GM23338 (cell line): ENCODE measurements at regions not wholly inside any gene's neighbourhood (a gene's known extent, or its start where the extent isn't known, plus 50 kb on each side); places are given as distances from the start of the nearest gene placed in this dataset.

Experiments
- ATAC-seq: fragments of 200-7000 bp; cut with Tn5 transposase; 3 replicates; pipeline ENCODE4 v1.9.1; 2020
- DNase-seq: peaks from one replicate; pipeline ENCODE4 v3.0.0-alpha.2; 2015; ENCODE audit warnings: low spot score
- H2AFZ ChIP-seq: fragments of 200-600 bp; sonication (generic); 2 replicates; pipeline ENCODE4 v1.8.0; 2016; ENCODE audit warnings: antibody characterized with exemption, mild to moderate bottlenecking, moderate library complexity
- H3F3A ChIP-seq: fragments of 200-600 bp; sonication (generic); replicated peaks from 2 replicates; pipeline ENCODE4 v1.8.0; 2017; ENCODE audit warnings: antibody characterized with exemption, mixed run types, low read depth
- H3K27ac ChIP-seq: fragments of 200-600 bp; sonication (generic); 2 replicates; pipeline ENCODE4 v1.6.1; 2016; ENCODE audit warnings: low read depth
- H3K27me3 ChIP-seq: fragments of 200-600 bp; sonication (generic); 2 replicates; pipeline ENCODE4 v1.8.0; 2016; ENCODE audit warnings: mild to moderate bottlenecking, mixed run types, moderate library complexity; ENCODE audit not compliant: insufficient read depth
- H3K36me3 ChIP-seq: fragments of 200-600 bp; sonication (generic); 2 replicates; pipeline ENCODE4 v1.8.0; 2016; ENCODE audit warnings: mild to moderate bottlenecking; ENCODE audit not compliant: insufficient read depth
- H3K4me1 ChIP-seq: fragments of 200-600 bp; sonication (generic); 2 replicates; pipeline ENCODE4 v1.8.0; 2016; ENCODE audit warnings: mild to moderate bottlenecking, moderate library complexity; ENCODE audit not compliant: insufficient read depth
- H3K4me2 ChIP-seq: fragments of 200-600 bp; sonication (generic); 2 replicates; pipeline ENCODE4 v1.7.1; 2017; ENCODE audit warnings: mixed run types
- H3K4me3 ChIP-seq: fragments of 200-600 bp; sonication (generic); 2 replicates; pipeline ENCODE4 v1.6.1; 2016; ENCODE audit warnings: mixed run types
- H3K79me2 ChIP-seq: fragments of 200-600 bp; sonication (generic); replicated peaks from 2 replicates; pipeline ENCODE4 v1.8.0; 2017; ENCODE audit warnings: mild to moderate bottlenecking; ENCODE audit not compliant: insufficient read depth
- H3K9me2 ChIP-seq: fragments of 200-600 bp; sonication (generic); 2 replicates; pipeline ENCODE4 v1.8.0; 2017; ENCODE audit not compliant: insufficient read depth
- H4K20me1 ChIP-seq: fragments of 200-600 bp; sonication (generic); replicated peaks from 2 replicates; pipeline ENCODE4 v1.8.0; 2017; ENCODE audit warnings: mild to moderate bottlenecking; ENCODE audit not compliant: insufficient read depth
- H3K27ac Mint-ChIP-seq: 2 replicates; pipeline ENCODE4 v1.8.0; 2020; ENCODE audit warnings: inconsistent platforms, mild to moderate bottlenecking, moderate library complexity, mixed read lengths
- H3K27me3 Mint-ChIP-seq: 3 replicates; pipeline ENCODE4 v1.8.0; 2022; ENCODE audit warnings: low read depth, mild to moderate bottlenecking, moderate library complexity, mixed read lengths, inconsistent platforms; ENCODE audit not compliant: insufficient read depth, poor library complexity
- H3K36me3 Mint-ChIP-seq: 3 replicates; pipeline ENCODE4 v1.8.0; 2021; ENCODE audit warnings: low read depth, mild to moderate bottlenecking, inconsistent platforms, moderate library complexity, mixed read lengths
- H3K4me1 Mint-ChIP-seq: 3 replicates; pipeline ENCODE4 v1.8.0; 2020; ENCODE audit warnings: mild to moderate bottlenecking, inconsistent platforms, mixed read lengths
- H3K4me3 Mint-ChIP-seq: 3 replicates; pipeline ENCODE4 v1.8.0; 2021; ENCODE audit warnings: moderate library complexity, mild to moderate bottlenecking, inconsistent platforms, mixed read lengths
- H3K9me3 Mint-ChIP-seq: 3 replicates; pipeline ENCODE4 v1.8.0; 2020; ENCODE audit warnings: moderate library complexity, mild to moderate bottlenecking, inconsistent platforms, mixed read lengths
- CREB1 ChIP-seq: fragments of 250-450 bp; sonication (Bioruptor Pico); IDR thresholded peaks from 2 replicates; pipeline ENCODE4 v1.5.0; 2020; ENCODE audit warnings: low read depth, mild to moderate bottlenecking, moderate library complexity
- EZH2 ChIP-seq: fragments of 200-600 bp; sonication (generic); IDR thresholded peaks from one replicate; pipeline ENCODE4 v1.8.0; 2017; ENCODE audit warnings: antibody characterized with exemption, mild to moderate bottlenecking, low read depth; ENCODE audit not compliant: unreplicated experiment
- POLR2AphosphoS5 ChIP-seq: IDR thresholded peaks from 2 replicates; pipeline ENCODE4 v1.6.1; 2016; ENCODE audit warnings: antibody characterized with exemption, low read depth
- ZNF114 ChIP-seq: fragments of 250-450 bp; sonication (Bioruptor Pico); IDR thresholded peaks from 2 replicates; pipeline ENCODE4 v1.5.0; 2020; ENCODE audit warnings: mild to moderate bottlenecking, moderate library complexity
- ZNF331 ChIP-seq: fragments of 250-450 bp; sonication (Bioruptor Pico); IDR thresholded peaks from 2 replicates; pipeline ENCODE4 v1.5.0; 2020; ENCODE audit warnings: low read depth, mild to moderate bottlenecking, moderate library complexity
- TF ChIP-seq, protein P1 (sequence below): IDR thresholded peaks from one replicate; pipeline ENCODE4 v1.6.1; 2018; ENCODE audit warnings: antibody characterized with exemption; ENCODE audit not compliant: unreplicated experiment
- TF ChIP-seq, protein P2 (sequence below), 2 experiments: fragments of 200-600 bp in 1 of 2; sonication (generic) in 1 of 2; conservative IDR thresholded peaks; 2 replicates each; pipeline versions ENCODE4 v1.5.1 to v1.6.1; 2016 to 2017; ENCODE audit warnings: antibody characterized with exemption in 2 of 2, low read depth in 2 of 2, mild to moderate bottlenecking in 2 of 2, moderate library complexity in 1 of 2
- TF ChIP-seq, protein P3 (sequence below): IDR thresholded peaks from 2 replicates; pipeline ENCODE4 v1.6.1; 2016; ENCODE audit warnings: antibody characterized with exemption
- TF ChIP-seq, protein P4 (sequence below): fragments of 250-450 bp; sonication (Bioruptor Pico); IDR thresholded peaks from 2 replicates; pipeline ENCODE4 v1.5.0; 2020; ENCODE audit warnings: mild to moderate bottlenecking, moderate library complexity

DNA sequence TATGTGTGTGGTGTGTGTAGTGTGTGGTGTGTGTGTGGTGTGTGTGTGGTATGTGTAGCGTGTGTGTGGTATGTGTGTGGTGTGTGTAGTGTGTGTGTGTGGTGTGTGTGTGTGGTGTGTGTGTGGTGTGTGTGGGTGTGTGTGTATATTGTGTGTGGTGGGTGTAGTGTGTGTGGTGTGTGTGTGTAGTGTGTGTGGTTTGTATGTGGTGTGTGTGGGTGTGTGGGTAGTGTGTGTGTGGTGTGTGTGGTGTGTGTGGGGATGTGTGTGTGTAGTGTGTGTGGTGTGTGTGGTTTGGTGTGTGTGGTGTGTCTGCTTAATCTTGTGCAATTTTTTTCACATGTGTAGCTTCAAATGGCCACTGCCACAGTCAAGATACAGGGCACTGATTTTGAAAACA is 94.5 kb downstream of the CPZ start:
- Histone ChIP-seq H3K4me2 (no peak overlapping the region), H3K27me3 (0 out of 2 replicates have a peak, but pooled peaks cover 5% of the 10 kb centered on the region), H4K20me1 (no peaks in the 10 kb centered on the region), H3K9me2 (no peaks in the 10 kb centered on the region), H3F3A (0 out of 2 replicates have a peak, but pooled peaks cover 4% of the 10 kb centered on the region), H2AFZ (no peak overlapping the region), H3K4me3 (no peak overlapping the region), H3K79me2 (no peaks in the 10 kb centered on the region), H3K4me1 (no peaks in the 10 kb centered on the region), H3K27ac (no peak overlapping the region), H3K36me3 (no peaks in the 10 kb centered on the region)
- Mint-ChIP-seq H3K36me3 (no peaks in the 10 kb centered on the region), H3K27me3 (peaks cover 36% of the 10 kb centered on the region), H3K4me1 (no peaks in the 10 kb centered on the region; the same call in 2 of the 3 replicates), H3K4me3 (no peak overlapping the region), H3K27ac (no peak overlapping the region), H3K9me3 (no peaks in the 10 kb centered on the region)
- DNase-seq (no peak), ATAC-seq (no peak)
- TF ChIP-seq, protein P1, sequence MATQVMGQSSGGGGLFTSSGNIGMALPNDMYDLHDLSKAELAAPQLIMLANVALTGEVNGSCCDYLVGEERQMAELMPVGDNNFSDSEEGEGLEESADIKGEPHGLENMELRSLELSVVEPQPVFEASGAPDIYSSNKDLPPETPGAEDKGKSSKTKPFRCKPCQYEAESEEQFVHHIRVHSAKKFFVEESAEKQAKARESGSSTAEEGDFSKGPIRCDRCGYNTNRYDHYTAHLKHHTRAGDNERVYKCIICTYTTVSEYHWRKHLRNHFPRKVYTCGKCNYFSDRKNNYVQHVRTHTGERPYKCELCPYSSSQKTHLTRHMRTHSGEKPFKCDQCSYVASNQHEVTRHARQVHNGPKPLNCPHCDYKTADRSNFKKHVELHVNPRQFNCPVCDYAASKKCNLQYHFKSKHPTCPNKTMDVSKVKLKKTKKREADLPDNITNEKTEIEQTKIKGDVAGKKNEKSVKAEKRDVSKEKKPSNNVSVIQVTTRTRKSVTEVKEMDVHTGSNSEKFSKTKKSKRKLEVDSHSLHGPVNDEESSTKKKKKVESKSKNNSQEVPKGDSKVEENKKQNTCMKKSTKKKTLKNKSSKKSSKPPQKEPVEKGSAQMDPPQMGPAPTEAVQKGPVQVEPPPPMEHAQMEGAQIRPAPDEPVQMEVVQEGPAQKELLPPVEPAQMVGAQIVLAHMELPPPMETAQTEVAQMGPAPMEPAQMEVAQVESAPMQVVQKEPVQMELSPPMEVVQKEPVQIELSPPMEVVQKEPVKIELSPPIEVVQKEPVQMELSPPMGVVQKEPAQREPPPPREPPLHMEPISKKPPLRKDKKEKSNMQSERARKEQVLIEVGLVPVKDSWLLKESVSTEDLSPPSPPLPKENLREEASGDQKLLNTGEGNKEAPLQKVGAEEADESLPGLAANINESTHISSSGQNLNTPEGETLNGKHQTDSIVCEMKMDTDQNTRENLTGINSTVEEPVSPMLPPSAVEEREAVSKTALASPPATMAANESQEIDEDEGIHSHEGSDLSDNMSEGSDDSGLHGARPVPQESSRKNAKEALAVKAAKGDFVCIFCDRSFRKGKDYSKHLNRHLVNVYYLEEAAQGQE = no peak
- no peak for TF ChIP-seq ZNF331 (CRISPR knock-in tag)
- TF ChIP-seq, protein P2, sequence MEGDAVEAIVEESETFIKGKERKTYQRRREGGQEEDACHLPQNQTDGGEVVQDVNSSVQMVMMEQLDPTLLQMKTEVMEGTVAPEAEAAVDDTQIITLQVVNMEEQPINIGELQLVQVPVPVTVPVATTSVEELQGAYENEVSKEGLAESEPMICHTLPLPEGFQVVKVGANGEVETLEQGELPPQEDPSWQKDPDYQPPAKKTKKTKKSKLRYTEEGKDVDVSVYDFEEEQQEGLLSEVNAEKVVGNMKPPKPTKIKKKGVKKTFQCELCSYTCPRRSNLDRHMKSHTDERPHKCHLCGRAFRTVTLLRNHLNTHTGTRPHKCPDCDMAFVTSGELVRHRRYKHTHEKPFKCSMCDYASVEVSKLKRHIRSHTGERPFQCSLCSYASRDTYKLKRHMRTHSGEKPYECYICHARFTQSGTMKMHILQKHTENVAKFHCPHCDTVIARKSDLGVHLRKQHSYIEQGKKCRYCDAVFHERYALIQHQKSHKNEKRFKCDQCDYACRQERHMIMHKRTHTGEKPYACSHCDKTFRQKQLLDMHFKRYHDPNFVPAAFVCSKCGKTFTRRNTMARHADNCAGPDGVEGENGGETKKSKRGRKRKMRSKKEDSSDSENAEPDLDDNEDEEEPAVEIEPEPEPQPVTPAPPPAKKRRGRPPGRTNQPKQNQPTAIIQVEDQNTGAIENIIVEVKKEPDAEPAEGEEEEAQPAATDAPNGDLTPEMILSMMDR (conservative IDR thresholded peaks at IDR 0.05; ENCODE audit: low read depth in 2 of 2) = no peak
- no peak for TF ChIP-seq ZNF114 (CRISPR knock-in tag)
- TF ChIP-seq, protein P3, sequence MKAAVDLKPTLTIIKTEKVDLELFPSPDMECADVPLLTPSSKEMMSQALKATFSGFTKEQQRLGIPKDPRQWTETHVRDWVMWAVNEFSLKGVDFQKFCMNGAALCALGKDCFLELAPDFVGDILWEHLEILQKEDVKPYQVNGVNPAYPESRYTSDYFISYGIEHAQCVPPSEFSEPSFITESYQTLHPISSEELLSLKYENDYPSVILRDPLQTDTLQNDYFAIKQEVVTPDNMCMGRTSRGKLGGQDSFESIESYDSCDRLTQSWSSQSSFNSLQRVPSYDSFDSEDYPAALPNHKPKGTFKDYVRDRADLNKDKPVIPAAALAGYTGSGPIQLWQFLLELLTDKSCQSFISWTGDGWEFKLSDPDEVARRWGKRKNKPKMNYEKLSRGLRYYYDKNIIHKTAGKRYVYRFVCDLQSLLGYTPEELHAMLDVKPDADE = no peak
- no peak for TF ChIP-seq EZH2
- TF ChIP-seq POLR2AphosphoS5 = no peak
- TF ChIP-seq CREB1 (CRISPR knock-in tag) = no peak
- TF ChIP-seq, protein P4, sequence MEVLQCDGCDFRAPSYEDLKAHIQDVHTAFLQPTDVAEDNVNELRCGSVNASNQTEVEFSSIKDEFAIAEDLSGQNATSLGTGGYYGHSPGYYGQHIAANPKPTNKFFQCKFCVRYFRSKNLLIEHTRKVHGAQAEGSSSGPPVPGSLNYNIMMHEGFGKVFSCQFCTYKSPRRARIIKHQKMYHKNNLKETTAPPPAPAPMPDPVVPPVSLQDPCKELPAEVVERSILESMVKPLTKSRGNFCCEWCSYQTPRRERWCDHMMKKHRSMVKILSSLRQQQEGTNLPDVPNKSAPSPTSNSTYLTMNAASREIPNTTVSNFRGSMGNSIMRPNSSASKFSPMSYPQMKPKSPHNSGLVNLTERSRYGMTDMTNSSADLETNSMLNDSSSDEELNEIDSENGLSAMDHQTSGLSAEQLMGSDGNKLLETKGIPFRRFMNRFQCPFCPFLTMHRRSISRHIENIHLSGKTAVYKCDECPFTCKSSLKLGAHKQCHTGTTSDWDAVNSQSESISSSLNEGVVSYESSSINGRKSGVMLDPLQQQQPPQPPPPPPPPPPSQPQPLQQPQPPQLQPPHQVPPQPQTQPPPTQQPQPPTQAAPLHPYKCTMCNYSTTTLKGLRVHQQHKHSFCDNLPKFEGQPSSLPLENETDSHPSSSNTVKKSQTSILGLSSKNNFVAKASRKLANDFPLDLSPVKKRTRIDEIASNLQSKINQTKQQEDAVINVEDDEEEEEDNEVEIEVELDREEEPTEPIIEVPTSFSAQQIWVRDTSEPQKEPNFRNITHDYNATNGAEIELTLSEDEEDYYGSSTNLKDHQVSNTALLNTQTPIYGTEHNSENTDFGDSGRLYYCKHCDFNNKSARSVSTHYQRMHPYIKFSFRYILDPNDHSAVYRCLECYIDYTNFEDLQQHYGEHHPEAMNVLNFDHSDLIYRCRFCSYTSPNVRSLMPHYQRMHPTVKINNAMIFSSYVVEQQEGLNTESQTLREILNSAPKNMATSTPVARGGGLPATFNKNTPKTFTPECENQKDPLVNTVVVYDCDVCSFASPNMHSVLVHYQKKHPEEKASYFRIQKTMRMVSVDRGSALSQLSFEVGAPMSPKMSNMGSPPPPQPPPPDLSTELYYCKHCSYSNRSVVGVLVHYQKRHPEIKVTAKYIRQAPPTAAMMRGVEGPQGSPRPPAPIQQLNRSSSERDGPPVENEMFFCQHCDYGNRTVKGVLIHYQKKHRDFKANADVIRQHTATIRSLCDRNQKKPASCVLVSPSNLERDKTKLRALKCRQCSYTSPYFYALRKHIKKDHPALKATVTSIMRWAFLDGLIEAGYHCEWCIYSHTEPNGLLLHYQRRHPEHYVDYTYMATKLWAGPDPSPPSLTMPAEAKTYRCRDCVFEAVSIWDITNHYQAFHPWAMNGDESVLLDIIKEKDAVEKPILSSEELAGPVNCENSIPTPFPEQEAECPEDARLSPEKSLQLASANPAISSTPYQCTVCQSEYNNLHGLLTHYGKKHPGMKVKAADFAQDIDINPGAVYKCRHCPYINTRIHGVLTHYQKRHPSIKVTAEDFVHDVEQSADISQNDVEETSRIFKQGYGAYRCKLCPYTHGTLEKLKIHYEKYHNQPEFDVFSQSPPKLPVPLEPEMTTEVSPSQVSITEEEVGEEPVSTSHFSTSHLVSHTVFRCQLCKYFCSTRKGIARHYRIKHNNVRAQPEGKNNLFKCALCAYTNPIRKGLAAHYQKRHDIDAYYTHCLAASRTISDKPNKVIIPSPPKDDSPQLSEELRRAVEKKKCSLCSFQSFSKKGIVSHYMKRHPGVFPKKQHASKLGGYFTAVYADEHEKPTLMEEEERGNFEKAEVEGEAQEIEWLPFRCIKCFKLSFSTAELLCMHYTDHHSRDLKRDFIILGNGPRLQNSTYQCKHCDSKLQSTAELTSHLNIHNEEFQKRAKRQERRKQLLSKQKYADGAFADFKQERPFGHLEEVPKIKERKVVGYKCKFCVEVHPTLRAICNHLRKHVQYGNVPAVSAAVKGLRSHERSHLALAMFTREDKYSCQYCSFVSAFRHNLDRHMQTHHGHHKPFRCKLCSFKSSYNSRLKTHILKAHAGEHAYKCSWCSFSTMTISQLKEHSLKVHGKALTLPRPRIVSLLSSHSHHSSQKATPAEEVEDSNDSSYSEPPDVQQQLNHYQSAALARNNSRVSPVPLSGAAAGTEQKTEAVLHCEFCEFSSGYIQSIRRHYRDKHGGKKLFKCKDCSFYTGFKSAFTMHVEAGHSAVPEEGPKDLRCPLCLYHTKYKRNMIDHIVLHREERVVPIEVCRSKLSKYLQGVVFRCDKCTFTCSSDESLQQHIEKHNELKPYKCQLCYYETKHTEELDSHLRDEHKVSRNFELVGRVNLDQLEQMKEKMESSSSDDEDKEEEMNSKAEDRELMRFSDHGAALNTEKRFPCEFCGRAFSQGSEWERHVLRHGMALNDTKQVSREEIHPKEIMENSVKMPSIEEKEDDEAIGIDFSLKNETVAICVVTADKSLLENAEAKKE (CRISPR knock-in tag) = no peak
